ENCODE measurements at regions not wholly inside any gene's neighbourhood (a gene's known extent, or its start where the extent isn't known, plus 50 kb on each side); places are given as distances from the start of the nearest gene placed in this dataset.

GRCh38 chr15:35771746-35772442 is 225.9 kb upstream of the DPH6 start:
- no peak for DNase-seq (ENCODE audit: low spot score)

DNA sequence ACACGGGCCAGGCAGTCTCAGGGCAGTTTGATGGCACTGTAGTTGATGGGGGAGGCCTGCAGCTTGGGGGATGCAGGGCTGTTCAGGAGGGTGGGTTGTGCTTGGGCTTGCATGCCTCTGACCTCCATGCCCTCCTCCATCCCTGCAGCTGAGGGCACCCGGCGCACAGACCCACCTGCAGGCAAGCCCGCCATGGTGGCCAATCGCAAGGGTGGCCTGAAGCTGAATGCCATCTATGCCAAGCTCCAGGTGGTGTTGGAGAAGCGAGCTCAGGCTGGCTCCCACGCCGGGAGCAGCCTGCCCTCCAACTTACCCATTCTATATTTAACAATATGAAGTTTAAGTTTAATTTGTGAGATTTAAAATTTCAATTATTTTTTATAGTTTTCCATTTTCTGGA is 228.7 kb upstream of the DPH6 start:
- no peak for DNase-seq (ENCODE audit: low spot score)

GRCh38 chr15:35775471-35775870 is 229.5 kb upstream of the DPH6 start:
- DNase-seq (ENCODE audit: low spot score), result no peak

GRCh38 chr15:35777061-35777460 is 231.1 kb upstream of the DPH6 start:
- no peak for DNase-seq (ENCODE audit: low spot score)

GRCh38 chr15:35783203-35783602 is 237.2 kb upstream of the DPH6 start:
- no peak for DNase-seq (ENCODE audit: low spot score)

- DNase-seq (ENCODE audit: low spot score), result no peak
These were observed 238.8 kb upstream of the DPH6 start for GRCh38 chr15:35784745-35785144.

- DNase-seq (ENCODE audit: low spot score), result no peak
These were observed 264.0 kb upstream of the DPH6 start for GRCh38 chr15:35810007-35810406.

GRCh38 chr15:35813573-35813972 is 267.6 kb upstream of the DPH6 start:
- no peak for DNase-seq (ENCODE audit: low spot score)

DNA sequence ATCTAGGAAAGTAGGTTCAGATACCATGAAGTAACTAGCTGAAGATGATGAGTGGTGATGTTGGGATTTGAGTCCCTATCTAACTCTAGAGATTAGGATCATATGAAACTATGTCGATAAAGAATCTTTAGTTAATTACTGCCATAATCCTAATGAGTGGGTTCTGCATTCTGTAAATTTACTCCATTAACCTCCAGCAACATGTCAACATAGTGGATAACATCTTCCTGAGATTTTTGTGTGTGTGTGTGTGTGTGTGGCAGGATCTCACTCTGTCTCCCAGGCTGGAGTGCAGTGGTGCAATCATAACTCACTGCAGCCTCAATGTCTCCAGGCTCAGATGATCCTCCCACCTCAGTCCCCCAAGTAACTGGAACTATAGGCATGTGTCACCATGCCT is 272.9 kb upstream of the DPH6 start:
- DNase-seq (ENCODE audit: low spot score), result no peak

GRCh38 chr15:35822153-35822552 is 276.2 kb upstream of the DPH6 start:
- no peak for DNase-seq (ENCODE audit: low spot score)

DNA sequence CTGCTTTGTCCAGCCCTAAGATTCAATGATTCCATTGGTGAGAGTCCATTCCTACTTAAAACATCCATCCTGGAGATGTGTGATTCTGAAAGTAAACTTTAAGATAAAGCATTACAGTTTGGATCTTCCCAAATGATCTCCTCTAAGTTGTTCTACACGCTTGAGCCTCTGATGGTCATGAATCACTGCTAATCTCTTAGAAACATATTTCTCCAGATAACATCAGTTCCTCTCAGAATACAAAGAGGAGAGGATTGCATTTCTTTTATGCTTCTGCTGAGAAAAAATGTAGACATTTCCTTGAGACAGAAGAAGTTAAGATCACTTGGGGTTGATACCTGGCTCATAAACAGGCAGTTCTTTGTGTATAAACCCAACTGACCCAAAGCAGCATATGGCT is 281.2 kb upstream of the DPH6 start:
- DNase-seq (ENCODE audit: low spot score), result no peak

DNA sequence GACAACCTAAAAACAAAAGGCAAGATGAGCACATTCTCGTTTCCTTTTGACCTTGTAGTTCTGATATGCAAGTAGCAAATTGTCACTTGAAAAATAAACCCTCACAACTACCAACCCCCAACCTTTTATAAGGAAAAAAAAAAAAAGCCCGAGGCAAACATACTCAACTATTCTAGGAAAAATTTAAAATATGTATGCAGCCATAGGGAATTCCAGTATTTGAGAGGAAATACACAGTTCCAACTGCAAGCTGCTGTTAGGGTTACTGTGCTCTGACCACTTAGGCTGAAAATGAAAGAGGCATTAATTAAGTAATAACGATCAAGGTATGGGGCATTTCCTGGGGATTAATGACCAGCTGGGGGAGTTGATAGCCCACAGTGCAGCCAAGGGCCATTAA is 281.9 kb upstream of the DPH6 start:
- no peak for DNase-seq (ENCODE audit: low spot score)

- no peak for DNase-seq (ENCODE audit: low spot score)
These were observed 287.6 kb upstream of the DPH6 start for GRCh38 chr15:35833581-35833980.

GRCh38 chr15:35834216-35834830 is 288.4 kb upstream of the DPH6 start:
- no peak for DNase-seq (ENCODE audit: low spot score)

GRCh38 chr15:35834866-35835265 is 288.9 kb upstream of the DPH6 start:
- no peak for DNase-seq (ENCODE audit: low spot score)

GRCh38 chr15:35838424-35839111 is 292.6 kb upstream of the DPH6 start:
- DNase-seq (ENCODE audit: low spot score), result no peak

DNA sequence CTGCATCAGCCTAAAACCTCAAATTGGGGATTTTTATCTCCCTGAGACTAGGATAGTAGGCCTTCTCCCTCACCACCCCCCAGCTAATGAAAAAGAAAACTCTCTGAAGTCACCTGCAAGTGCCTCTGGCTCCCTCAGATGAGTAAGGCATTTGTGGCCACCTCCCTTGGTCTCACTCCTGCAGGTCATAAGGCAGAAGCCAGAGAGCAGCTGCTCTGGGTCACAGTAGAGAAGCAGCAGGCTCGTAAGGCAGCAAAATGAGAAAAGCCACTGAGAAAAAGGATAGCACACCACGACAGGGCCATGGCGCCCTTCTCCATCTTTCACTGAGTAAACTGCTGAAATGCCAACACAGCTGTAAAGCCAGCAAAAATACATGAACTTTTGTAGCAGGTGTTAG is 296.7 kb upstream of the DPH6 start:
- DNase-seq (ENCODE audit: low spot score), result no peak

GRCh38 chr15:35843498-35843897 is 297.5 kb upstream of the DPH6 start:
- no peak for DNase-seq (ENCODE audit: low spot score)

DNA sequence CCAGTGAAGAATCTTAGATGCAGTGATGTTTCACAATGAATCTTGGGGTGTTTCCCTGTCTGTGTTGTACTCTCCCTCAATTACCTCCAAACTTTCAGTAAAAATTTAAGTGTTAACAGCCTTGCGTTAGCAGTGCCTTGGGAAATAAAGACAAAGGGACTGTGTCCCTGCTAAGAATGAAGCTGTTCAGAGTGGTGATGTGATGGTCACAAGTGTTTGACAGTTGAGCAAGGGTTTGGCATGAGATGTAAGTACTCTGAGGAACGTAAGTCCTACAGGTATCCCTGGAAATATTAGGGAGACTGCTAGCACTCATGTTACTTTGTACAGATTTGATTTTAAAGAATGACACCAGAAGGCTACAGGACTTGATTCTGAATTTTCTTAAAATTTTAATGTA is 304.3 kb upstream of the DPH6 start:
- DNase-seq (ENCODE audit: low spot score), result no peak

DNA sequence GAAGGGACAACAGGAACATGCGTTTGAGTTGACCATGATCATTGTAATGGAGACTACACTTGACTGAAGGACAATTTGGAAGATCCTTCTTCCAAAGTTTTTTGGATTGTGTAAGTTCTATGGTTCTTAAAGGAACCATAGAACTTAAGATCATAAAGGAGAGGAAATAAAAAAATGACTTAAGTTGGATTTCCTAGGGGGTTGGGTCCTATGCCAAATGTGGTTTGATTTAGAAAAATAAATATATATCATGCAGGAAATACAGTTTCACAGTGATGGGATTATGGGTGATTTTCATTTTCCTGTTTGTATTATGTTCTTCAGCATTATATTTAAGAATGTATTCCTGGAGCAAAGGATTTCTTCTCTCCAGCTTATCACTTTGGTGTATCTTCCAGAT is 305.5 kb upstream of the DPH6 start:
- DNase-seq (ENCODE audit: low spot score), result no peak

GRCh38 chr15:35852818-35853624 is 307.1 kb upstream of the DPH6 start:
- no peak for DNase-seq (ENCODE audit: low spot score)

DNA sequence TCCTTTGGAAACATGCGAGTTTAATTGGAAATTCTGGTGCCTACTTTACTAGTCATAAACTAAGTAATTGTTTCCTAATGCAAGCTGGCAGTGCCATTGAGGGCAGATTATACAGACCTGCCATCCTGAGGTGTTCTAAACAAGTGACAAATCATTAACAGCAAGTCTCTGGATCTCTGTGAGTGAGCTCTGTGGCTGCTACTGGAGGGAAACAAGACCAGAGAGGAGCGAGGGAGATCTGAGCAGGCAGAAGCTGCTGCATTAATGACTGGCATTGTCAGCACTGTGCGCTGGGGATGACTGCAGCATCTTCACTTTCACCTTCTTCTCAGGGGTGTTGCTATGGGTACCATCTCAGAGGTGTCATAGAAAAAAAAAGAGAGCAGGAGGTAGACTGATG is 308.4 kb upstream of the DPH6 start:
- no peak for DNase-seq (ENCODE audit: low spot score)

All from activated CD4-positive, alpha-beta T cell treated with anti-CD3 and anti-CD28 coated beads, Interleukin-2, Interleukin-4, amounts not matched to agents 100 ng/mL and 50 ng/mL, durations not matched to agents 16 hours and 8 hours (primary cell).